ENCODE measurements at regions not wholly inside any gene's neighbourhood (a gene's known extent, or its start where the extent isn't known, plus 50 kb on each side); places are given as distances from the start of the nearest gene placed in this dataset.
"Not testable (repeated sequence)": the region's sequence is repeated elsewhere in the genome, so short reads cannot be mapped to it uniquely, and the experiment has no call there.

GRCh38 chr7:114279901-114280300 is 134.7 kb upstream of the FOXP2 start:
- DNase-seq = no peak

DNA sequence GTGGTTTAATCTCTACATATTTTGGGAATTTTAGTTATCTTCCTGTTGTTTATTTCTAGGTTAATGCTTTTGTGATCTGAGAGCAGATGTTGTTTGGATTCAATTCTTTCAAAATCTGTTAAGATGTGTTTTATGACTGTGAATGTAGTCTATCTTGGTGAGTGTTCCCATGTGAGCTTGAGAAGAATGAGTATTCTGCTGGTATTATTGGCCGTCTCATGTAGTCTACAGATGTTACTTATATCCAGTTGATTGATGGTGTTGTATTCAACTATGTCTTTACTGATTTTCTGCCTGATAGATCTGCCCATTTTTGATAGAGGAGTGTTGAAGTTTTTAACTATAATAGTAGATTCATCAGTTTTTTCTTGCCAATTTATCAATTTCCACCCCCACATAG is 141.4 kb upstream of the FOXP2 start:
- no peak for DNase-seq

DNA sequence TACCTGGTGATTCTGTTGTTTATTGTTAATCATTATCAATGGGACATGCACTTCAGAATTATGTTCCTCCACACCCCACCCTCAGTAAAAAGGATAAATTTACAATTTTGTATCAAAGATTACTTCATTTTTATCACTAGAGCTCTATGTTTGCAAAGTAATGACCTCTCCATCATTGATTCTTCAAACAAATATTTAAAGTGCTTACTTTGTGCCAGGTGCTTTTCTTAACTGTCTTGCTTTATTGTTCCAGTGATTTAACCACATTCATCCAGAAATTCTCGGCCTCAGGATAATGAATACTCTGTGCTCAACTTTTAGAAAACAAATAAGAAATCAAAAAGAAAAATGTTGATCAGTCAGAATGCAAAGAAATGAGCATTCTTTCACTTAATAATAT is 144.9 kb upstream of the FOXP2 start:
- peak in 1 of 3 experiments; percentile 52 for DNase-seq

DNA sequence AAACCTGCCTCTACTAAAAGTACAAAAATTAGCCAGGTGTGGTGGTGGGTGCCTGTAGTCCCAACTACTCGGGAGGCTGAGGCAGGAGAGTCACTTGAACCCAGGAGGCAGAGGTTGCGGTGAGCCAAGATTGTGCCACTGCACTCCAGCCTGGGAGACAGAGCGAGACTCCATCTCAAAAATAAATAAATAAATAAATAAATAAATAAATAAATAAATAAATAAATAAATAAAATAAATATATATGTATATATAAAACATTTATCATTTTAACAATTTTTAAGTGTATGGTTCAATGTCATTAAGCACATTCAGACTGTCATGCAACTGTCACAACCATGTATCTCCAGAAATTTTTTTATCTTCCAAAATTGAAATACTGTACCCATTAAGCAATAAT is 147.1 kb upstream of the FOXP2 start:
- DNase-seq = not testable (repeated sequence)

DNA sequence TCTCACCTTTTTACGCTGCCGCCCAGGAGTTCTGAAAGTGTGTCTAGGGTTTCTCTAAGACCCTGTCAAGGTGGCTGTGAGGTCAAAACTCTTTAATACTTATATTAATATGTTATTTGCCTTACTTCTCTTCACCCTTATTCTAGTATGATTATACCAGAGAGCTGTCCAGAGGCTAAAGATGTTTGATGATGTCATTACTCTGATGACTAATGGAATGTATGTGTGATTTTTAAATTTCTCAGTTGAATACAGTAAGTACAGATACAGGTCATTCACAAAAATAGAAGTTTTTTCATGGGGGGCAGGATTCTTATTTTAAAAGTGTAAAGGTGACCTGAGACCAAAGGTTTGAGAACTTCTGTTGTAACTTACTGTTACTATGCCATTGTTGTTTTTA is 150.6 kb upstream of the FOXP2 start:
- no peak for DNase-seq

DNA sequence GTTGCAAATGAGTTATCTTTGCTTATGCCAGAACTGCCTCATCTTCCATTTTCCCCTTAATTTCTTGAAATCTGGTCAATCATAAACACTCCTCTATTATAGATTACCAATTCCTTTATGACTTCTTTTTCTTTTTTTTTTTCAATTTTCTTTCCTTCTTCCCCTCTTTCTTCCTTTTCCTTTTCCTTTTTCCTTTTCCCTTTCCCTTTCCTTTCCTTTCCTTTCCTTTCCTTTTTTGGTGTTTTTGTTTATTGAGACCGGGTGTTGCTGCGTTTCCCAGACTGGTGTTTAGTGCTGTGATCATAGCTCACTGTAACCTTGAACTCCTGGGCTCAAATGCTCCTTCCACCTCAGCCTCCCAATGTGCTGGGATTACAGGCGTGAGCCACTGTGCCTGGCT is 151.4 kb upstream of the FOXP2 start:
- DNase-seq = no peak

DNA sequence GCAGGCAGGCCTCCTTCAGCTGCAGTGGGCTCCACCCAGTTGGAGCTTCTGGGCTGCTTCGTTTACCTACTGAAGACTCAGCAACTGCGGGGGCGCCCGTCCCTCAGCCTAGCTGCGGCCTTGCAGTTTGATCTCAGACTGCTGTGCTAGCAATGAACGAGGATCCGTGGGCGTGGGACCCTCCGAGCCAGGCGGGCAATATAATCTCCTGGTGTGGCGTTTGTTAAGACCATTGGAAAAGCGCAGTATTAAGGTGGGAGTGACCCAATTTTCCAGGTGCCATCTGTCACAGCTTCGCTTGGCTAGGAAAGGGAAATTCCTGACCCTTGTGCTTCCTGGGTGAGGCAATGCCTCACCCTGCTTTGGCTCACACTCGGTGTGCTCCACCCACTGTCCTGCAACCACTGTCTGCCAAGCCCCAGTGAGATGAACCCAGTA is 159.2 kb upstream of the FOXP2 start:
- no peak for DNase-seq

- DNase-seq = no peak
Observed at GRCh38 chr7:114243646-114244045, 171.0 kb upstream of the FOXP2 start.

GRCh38 chr7:114242992-114243507 is 171.6 kb upstream of the FOXP2 start:
- DNase-seq = no peak

DNA sequence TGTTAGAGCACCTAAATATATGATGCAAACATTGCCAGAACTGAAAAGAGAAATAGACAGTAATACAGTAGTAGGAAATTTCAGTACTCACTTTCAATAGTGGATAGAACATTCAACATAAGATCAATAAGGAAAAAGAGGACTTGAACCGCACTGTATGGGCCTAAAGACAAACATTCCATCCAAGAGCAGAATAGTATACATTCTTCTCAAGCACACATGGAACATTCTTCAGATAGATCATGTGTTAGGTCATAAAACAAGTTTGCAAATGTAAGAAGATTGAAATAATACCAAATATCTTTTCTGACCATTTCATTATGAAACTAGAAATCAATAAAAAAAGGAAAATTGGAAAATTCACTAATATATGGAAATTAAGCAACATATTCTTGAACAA is 185.4 kb upstream of the FOXP2 start:
- DNase-seq = no peak

DNA sequence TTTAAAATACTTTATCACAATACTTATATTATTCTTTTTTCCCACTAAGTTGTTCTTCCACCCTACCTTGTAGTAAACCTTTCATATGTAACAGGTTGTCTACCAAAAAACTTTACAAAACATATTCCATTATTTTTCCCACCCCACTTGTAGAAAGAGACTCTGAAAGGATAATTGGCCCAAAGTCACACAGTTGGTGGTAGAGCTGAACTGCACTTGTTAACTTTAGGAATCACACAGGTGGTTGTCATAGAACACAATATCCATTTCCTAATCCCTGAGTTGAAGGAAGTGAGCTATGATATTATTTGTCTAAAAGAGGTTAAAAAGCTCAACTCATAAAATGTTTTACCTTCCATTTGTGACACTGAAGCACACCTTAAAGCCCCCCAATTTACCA is 188.8 kb upstream of the FOXP2 start:
- DNase-seq = no peak

DNA sequence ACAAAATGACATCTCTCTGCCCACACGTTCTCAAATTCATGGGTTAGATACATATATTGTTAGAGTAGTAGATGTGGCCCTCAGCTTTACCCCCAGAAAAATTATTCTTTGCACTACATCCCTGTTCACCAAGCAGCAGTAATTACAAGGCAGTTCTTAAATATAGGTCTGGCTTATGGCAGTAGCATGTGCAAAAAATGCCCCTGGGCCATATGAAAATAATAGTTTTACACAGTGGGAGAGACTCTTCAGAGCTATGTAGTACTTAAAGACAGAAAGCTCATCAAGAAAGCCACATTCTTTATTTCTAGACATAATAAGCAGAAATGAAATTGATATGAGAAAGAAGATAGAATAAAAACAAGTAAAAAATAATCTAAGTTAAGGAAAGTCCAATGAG is 196.3 kb upstream of the FOXP2 start:
- peak in 2 of 3 experiments; percentile 79 to 95 for DNase-seq

DNA sequence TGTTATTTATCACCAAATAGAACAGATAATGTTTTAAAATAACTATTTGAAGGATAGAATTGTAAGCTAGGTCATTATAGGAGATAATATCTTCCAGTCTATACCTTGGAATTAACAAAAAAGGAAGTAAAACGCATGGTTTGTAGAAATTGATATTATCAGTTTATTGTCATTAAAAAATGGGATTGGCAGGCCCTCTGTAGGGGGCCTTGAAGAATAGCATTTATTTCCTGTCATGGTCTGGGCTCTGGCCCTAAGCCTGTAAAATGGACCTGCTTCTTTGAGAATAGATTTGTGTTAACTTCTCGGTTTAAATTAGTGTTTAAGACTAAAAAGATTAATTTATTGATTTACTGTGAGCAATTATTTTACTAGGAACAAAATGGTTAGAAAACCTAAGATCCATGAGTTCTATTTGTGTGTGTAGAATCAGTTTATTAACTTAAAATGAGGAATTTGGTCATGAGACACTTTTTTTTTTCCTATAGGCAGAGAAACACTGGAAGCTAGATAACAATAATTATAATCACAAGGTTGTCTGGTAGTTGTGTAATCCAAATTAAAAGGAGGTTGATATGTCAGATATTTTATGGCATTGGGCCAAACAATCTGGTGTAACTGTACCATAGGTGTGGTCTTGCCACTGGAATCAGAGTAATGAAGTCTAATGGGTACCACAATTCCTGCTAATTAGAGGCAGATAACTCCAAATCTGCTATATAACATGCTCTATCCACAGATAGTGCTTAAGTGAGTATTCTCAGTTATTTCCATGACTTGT is 197.4 kb upstream of the FOXP2 start:
- peak in 2 of 3 experiments; percentile 10 to 65 for DNase-seq

DNA sequence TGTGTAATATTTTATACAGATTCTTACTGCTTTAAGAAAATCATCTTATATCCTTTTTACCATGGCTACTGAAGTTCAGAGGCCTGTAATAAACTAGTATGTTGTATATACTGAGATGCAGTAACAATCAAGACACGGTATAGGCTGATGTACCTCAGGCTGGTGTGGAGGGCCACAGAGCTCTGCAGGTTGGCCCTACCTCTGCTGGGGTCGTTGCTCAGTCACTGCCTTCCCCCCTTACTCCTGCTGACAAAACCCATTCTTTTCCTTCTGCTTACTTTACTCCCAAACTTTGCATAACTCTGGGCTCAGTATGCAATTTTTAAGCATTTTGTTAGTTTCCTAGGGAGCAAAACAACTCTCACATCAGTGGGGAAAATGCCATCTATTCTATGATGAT is 200.1 kb upstream of the FOXP2 start:
- no peak for DNase-seq

DNA sequence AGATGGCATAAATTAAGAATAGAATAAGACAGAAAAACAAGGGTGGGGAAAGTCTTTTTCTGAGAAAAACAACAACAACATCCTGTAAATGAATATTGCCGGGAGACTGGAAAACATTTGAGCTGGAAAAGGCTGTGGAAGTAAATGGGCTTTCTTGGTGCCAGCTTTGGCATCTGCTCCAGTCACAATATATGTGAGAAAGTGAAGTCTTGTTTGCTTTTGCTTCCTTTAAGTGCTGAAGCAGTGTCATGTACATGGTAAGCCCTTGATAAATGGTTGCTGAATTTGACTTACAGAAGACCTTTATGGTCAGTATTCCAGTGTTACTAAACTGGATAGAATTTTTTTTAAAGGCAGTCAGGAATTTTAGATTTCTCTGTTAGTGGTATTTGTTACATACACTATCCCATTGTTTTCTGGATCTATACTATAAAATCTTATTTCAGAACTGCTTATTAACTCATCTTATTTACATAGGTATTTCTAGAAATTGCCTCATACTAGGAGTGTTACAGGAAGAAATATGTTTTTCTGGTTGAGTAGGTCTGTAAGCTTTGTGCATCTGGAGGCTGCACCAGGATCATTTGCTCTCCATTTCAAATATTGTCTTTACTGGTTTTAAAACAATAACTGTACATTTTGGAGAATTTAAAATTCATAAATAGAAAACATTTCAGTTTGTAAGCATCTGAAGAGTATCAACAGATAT is 201.7 kb upstream of the FOXP2 start:
- peak in 2 of 3 experiments; percentile 34 to 63 for DNase-seq

- DNase-seq = no peak
Observed at GRCh38 chr7:114209968-114210367, 204.6 kb upstream of the FOXP2 start.

DNA sequence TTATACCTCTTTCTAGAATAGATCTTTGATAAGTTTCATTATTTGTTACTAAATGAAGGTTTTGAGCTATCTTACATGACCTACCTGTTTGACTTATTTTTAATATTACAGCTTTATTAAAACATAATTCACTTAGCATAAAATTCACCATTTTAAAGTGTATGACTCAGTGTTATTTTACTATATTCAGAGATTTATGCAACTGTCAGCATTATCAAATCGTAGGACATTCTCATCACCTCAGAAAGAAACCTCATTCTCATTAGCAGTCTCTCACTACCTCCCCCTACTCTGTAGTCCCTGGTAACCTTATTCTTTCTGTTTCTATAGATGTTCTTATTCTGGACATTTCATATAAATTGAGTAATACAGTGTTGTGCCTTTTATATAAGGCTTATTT is 207.9 kb upstream of the FOXP2 start:
- no peak for DNase-seq

DNA sequence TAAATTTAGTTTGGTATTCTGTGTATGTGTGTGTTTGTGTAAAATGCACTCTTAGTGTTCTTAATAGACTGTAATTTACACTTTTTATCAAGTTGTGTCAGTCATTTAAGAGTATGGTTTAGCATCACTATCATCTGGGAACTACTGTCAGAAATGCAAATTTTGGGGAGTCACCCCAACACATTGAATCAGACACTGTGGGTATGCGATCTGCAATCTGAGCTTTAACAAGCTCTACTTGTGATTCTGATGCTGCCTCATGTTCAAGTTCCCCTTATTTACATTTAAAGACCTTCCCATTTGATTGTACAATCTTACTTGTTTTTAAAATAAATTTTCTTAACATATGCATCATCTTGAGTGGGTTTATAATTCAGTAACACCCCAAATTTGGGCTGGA is 218.1 kb upstream of the FOXP2 start:
- no peak for DNase-seq

- DNase-seq = no peak
Observed at GRCh38 chr7:114190387-114190786, 224.2 kb upstream of the FOXP2 start.

DNA sequence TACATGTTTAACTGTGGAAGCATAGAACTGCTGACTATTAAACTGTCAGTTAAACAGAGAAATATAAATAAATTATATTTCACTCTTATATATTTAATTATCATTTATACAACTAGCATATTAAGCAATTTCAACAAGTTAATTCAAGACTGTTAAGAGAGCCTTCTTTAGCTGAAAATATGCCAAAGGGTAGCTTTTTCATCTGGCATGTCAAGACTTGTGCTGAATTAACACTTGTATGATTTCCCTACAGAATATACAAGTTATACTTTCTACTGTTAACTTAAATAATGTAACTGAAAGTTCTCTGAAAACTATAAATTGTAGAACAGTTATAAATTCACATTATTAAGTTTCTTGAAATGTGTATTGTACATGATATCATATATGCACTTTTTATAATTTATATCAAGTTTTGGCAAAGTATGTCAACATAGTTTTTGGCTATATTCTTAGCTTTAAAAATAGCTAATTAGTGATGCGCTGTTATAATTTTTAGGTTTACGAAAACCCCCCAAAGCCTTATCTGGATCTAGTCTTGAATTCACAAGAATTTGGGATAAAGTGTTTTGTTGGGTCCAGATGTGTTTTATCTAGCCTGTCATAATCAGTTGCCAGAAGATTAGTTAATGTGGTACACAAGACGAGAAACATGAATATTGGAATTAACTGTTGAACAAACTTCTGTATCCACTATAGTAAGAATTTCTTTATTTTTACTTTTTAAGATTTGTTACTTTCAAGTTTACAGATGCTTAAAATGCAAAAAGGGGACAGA is 231.1 kb upstream of the FOXP2 start:
- DNase-seq = no peak

GRCh38 chr7:114182837-114183236 is 231.8 kb upstream of the FOXP2 start:
- no peak for DNase-seq

DNA sequence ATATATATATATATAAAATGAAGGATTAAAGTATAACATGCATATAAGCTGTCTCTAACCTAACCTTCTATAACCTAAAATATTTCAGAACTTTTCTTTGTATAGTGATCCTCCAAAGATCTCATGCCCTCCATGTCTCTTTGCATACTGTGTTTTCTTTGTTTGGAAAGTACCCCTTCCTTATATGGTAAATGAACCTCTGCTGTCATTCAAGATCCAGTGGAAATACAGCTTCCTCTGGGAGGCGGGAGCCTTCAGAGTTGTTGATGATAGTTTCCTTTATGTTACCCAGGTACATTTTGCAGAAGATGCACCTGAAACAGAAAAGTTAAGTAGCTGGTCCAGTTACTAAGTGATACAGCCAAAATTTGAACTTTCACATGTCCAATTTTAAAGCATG is 233.3 kb upstream of the FOXP2 start:
- DNase-seq = peak in 1 of 3 experiments; percentile 8

GRCh38 chr7:114180556-114181266 is 233.9 kb upstream of the FOXP2 start:
- no peak for DNase-seq

All from NCI-H1417 (cell line).